ENCODE measurements at regions not wholly inside any gene's neighbourhood (a gene's known extent, or its start where the extent isn't known, plus 50 kb on each side); places are given as distances from the start of the nearest gene placed in this dataset.

DNA sequence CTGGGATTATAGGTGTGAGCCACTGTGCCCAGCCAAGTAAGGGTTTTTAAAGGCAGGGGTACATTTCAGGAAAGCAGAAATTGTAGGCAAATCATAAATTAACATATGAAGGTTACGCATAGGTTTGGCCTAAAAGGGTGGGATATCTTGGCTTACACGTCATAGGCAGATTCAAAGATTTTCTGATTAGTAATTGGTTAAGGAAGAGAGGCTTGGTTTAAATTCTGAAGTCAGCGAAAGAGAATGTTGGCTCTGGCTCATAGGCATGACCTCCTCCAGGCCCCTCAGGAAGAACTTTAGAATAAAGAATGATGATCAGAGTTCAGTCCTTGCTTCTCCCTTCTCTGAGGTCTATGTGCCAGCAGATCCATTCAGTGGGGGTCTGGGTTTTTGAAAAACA is 124.8 kb upstream of the RBBP6 start:
- DNase-seq, result no peak

DNA sequence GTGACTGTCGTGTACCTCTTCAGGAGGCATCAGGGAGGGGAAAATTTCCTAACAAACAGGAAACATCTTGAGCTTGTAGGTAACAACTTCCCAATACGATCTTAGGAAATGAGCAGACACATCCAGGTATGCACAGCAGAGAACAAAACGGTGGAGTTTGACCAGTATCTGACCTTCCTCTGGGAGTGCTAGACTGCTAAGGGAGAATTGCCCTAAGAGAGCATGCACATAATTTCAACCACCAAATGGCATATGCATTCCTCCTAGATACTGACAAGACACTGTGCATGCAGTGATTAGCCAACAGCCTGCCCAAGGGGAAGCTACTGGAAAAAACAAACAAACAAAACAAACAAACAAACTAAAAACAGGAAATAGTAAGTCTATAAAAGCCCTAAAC is 120.6 kb upstream of the RBBP6 start:
- no peak for DNase-seq

DNA sequence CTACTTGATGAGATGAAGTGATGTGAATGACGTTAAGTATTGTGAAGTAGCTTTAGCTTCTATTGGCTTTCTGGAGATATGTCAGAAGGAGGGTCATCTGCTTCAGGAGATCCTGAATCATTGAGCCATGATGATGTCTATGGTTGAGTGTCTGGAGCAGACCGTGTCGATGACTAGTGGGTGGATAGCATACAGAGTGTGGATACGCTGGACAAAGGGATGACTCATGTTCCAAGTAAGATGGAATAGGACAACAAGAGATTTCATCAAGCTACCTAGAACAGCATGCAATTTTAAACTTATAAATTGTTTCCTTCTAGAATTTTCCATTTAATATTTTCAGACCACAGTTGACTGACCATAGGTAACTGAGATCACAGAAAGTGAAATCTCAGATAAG is 116.1 kb upstream of the RBBP6 start:
- no peak for DNase-seq

DNA sequence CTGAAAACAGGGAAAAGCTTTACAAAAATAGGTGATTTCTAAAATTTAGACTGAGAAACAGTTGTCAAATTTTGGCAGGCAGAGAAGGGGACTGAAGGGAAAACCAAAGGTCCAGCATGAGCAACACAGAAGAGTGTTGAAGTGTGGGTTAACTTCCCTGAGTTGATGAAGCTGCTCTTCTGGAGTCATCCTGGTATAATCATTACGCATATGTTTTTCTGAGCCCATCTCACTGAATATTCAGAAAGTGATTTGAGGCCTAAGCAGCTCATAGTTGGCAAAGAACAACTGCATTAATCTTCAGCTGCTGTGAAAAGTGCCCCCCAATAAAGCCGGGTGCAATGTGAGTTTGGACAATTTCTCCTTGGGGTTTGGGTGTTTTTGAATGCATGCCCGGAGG is 115.0 kb upstream of the RBBP6 start:
- no peak for DNase-seq

DNA sequence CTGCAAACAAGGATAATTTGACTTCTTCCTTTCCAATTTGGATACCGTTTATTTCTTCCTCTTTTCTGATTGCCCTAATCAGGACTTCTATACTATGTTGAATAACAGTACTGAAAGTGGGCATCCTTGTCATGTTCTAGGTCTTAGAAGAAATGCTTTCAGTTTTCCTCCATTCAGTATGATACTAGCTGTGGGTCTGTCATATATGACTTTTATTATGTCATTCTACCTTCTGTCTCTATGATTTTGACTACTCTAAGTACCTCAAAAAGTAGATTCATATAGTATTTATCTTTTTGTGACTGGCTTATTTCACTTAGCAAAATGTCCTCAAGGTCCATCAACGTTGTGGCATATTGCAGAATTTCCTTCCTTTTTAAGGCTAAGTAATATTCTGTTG is 111.5 kb upstream of the RBBP6 start:
- no peak for DNase-seq

DNA sequence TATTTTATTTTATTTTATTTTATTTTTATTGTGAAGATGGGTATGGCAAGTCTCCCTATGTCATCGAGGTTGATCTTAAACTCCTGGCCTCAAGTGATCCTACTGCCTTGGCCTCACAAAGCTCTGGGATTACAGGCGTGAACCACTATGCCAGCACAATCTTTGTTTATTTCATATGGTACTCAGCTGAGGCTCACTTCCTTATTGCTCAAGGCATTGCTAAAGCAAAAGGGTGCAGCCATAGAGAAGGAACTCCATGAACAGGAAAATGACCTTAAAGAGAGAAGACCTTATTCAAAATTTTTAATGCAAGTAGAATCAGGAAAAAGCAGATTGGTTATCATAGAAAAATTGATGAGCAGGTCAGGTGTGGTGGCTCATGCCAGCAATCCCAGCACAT is 110.6 kb upstream of the RBBP6 start:
- DNase-seq, result no peak

DNA sequence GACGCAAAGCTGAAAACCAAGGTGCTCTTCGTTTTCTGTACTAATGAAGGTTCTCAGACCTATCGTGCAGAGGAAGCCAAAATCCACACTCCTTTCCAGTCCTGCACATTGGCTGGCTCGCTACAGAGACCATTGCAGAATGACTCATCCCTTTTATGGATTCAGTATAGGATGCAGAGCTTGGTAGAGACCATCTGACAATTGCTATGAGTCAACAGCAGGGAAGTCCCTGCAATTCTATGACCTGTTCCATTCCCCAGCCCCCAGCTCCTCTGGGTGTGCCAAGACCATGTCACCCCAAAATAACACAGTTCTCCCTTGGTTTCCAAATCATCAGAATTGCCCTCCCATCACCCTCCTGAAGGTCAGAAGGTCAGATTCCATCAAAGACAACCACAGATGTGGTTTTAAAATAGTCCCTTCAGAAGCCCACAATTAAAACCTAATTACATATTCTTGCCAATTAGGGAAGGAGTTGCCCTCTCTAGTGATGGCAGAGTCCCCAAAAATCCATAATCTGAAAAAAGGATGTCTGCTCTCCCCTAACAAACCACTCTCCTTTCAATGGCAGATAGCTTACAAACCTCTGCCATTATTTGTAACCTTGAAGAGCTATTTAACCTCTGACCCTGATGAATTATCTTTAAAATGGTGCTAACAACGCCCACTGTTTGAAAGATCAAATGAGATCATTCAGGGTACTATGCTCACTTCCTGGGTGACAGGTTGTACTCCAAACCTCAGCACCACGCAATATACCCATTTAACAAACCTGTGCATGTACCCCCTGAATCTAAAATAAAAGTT is 108.2 kb upstream of the RBBP6 start:
- no peak for DNase-seq

DNA sequence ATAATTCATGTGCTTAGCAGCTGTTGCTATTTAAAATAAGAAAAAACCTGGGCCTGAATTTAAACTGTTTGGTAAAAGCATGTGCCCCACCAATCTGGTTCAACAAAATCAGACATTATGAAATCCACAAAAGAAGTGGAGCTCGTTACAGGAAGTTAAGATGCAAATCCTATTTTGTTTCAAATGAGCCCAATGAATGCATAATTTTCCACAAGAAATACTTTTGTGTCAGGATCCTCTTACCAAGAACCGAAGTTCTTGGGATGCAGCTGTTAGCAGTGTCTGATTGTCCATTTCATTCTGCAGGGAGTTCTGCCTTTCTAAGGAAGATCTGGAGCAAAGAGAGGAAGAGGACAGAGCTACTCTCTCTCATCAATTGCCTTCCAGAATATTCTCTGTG is 105.7 kb upstream of the RBBP6 start:
- no peak for DNase-seq

DNA sequence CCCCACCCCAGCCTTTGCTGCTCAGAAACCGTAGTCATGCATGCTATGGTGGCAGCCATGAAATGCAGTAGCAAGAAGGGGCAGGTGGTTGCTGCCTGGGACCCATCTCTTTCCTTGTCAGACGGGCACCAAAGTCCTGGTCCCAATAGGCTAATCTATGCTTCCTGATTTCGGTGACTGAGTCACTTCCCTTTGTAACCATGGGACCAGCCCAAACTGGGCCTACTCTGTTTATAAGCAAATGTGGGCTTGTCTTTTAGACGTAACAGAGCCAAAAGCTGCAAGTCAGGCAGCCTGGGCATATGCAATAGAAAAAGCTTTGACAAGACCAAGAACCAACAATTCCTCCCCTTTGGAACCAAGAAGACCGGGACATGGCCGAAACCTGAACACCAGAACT is 99.1 kb upstream of the RBBP6 start:
- no peak for DNase-seq

DNA sequence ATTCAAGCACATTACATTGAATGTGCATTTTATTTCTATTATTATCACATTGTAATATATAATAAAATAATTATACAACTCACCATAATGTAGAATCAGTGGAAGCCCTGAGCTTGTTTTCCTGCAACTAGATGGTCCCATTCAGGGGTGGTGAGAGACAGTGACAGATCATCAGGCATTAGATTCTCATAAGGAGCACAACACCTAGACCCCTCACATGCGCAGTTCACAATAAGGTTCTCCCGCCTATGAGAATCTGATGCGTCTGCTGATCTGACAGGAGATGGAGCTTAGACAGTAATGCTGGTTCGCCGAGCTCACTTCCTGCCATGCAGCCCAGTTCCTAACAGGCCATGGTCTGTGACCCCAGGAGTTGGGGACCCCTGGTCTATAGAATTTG is 96.7 kb upstream of the RBBP6 start:
- DNase-seq, result no peak

DNA sequence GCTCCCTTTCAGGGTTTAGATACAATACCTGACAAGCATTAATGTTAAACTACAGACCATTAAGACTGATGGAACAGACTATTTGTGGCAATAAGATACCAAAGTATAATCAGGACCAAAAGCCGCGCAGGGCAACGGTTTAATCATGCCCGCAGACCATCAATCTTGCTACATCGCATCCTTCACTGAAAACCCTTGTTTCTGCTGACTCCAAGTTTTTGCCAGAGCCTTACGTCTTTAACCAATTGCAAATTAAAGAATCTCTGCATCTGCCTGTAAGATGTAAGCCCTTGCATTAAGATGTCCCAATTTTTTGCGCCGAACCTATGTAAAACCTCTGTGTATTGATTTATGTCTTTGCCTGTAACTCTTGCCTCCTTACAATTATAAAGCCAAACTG is 94.2 kb upstream of the RBBP6 start:
- no peak for DNase-seq

DNA sequence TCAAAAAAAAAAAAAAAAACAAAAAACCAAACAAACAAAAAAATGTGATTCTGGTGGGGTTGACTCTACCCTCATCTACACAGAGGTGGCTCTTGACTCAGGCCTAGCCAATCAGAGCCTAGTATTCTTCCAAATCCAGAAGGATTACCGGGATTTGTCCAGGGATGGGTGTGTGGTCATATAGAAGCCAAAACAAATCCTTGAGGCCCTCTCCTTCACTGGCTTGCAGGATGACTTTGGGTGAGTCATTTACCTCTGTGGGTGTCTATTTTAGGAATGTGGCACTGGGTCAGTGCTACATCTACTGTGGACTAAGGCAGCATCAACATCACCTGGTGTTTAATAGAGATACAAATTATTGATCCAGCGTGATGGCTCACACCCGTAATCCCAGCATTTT is 93.2 kb upstream of the RBBP6 start:
- no peak for DNase-seq

DNA sequence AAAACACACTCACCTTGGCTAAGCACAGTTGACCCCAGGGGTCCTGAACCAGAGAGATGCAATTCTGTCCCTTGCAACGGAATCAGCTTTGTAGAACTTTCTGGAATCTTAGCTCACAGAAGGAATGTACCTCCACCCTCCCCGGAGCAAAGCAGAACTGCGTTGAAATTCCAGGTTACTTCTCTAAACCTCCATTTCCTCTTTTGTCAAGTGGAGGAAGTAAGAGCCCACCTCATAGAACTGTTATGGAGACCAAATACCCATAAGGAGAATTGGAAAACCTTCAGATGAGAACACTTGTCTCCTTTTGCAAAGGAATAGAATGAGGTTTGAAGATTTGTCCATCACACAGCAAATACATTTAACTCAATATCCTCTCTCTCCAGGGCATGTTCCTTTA is 86.6 kb upstream of the RBBP6 start:
- no peak for DNase-seq

DNA sequence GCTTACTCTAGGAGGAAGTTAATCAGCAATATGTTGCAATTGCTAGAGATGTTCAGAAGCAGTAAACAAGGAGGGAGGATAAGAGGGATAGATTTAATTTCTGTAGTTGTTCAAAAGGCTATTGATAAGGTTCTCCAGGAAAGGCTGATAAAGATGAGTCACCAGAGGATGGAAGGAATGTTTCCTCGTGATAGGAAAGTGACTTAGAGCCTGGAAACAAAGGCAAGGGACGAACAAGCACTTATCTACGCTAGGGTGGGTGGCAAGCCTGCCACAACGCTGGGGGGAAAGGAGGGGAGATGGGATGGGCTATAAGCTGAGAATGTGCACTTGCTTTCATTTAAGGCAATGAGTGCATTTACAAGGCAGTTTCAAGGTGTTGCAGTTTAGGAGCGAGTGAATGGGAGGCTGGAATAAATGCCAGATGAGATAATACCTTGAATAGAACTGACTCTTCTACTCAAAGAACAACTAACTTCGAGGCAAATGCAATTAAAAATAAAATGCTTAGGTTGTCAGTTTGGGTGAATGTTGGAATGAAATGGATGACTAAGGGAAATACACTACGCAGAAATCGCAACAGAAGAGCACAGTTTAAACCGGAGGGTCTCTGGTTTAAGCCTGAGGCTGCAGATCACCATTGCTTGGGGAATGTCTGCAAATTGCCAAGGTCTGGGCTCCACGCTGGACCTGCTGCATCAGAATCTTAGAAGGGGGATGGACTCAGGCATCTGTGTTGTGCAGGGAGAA is 76.0 kb upstream of the RBBP6 start:
- no peak for DNase-seq

DNA sequence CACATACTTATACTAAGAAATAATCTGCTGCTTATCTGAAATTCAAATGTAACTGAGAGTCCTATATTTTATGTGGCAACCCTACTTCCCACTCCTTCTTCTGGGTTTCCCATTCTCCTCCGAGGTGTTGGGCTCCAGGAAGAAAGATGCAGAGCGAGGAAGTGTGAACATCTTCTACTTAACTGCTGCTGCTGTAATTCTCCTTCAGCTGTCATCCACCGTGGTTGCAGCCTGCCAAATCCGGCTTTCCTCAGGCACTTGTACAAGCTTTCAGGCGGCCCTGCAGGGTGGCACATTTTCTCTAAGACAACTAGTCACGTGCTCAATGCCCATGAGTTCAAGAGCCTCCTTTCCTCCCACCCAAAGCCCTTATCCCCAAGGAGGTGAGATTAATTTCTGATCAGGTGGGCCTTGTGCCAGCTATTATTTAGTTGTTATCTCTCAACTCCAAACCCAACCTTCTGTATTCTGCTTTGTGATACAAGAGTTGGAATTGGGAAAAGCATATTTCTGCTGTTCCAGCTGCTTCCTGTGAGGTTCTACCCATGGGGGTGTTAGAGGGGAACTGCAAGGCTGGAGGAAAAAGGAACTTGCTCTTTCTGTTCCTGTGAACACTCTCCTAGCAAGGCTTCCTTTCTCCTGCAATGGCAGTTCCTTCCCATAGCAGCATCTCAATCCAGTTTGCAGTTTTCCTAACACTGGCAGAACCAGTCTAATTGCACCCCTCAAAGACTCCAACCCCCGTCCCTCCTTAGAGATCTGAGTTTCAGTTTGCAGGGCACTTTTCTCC is 67.6 kb upstream of the RBBP6 start:
- no peak for DNase-seq

DNA sequence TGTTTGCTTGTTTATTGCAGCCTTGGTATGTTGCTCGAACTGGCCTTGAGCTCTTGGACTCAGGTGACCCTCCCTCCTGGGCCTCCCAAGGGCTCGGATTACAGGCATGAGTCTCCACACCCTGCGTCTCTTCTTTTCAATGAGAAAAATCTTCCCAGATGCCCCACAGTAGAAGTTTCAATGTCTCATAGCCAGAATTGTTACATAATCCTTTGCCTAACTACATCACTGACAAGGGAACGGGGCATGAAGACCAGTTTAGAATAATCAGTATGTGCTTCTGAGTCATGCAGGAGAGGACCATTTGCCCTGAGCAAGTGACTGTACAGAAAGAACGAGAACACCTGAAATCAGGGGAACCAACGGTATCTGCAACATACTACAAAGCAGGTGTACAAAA is 61.9 kb upstream of the RBBP6 start:
- DNase-seq, result no peak

DNA sequence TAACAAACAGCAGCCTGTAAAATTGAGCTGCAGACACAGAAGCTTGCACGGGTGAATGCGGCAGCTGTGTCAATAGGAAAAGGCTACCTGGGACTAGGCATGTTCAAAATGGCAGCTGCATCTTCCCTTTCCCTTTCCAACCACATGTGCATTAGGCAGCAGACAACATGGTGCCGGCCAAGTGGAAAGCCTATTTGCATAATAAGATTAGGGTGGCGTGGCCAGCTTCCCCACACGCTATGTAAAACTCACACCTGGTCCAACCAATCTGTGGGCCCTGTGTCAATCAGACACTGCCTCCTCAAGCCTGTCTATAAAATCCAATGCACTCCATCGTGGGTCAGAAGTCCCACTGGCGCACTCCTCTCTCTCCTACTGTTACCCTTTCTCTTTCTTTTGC is 61.0 kb upstream of the RBBP6 start:
- DNase-seq, result peak in 1 of 2 experiments; percentile 40

DNA sequence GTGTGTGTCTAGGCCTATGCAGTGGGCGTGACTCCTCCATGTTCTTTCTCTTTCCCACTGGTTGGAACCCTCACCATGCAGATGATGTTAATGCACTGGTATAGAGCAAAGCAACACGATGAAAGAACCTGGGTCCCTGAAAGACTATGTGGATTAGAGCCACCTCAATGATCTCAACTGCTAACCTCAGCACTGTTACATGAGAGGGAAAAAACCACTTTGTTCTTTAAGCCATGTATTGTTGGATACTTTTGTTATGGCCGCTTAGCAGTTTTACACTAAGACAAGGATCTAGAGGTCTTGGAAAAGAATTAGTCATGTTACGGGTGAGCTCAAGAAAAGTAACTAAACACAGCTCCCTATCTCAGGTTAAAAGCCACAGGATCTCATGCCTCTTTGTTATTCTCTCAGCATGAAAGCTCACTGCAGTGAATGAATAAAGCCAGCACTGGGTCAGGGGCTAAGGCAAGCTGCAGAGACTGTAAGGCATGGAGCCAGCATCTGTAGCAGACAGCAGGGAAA is 56.6 kb upstream of the RBBP6 start:
- no peak for DNase-seq

DNA sequence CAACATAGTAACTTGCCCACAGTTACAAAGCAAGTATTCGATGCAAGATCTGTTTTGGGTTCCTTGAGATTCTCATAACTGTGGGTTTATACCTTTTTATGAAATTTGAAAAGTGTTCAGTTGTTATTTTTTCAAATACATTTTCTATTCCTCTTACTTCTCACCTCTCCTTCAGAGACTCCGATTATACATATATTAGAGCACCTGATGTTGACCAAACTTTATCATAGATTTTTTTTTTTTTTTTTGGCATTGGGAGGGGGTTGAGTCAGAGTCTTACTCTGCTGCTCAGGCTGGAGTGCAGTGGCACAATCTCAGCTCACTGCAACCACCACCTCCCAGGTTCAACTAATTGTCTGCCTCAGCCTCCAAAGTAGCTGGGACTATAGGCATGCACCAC is 51.3 kb upstream of the RBBP6 start:
- no peak for DNase-seq
